Activated CD8-positive, alpha-beta memory T cell treated with anti-CD3 and anti-CD28 coated beads, Interleukin-2, amount 10 ng/mL, durations not matched to agents 7 days and 5 days (primary cell): ENCODE measurements at regions not wholly inside any gene's neighbourhood (a gene's known extent, or its start where the extent isn't known, plus 50 kb on each side); places are given as distances from the start of the nearest gene placed in this dataset.

ENCODE experiments used
- ATAC-seq: fragments of 150-1000 bp; cut with Tn5 transposase; one replicate; pipeline ENCODE4 v1.10.0; 2021; ENCODE audit warnings: moderate library complexity
- CTCF ChIA-PET: fragments of 350-600 bp; sonication (Branson Sonifier 250); formaldehyde crosslinking; loops from one replicate; lab custom pipeline; 2021; ENCODE audit warnings: antibody characterized with exemption; lab: Charles Lee
- DNase-seq: peaks from one replicate; pipeline ENCODE4 v3.0.0-alpha.2; 2020
- H3K27ac Mint-ChIP-seq: one replicate; pipeline ENCODE4 v1.8.0; 2021; ENCODE audit warnings: mild to moderate bottlenecking, mixed read lengths
- H3K27me3 Mint-ChIP-seq: one replicate; pipeline ENCODE4 v1.8.0; 2021; ENCODE audit warnings: mixed read lengths
- H3K36me3 Mint-ChIP-seq: one replicate; pipeline ENCODE4 v1.8.0; 2021; ENCODE audit warnings: mild to moderate bottlenecking, mixed read lengths
- H3K4me1 Mint-ChIP-seq: one replicate; pipeline ENCODE4 v1.8.0; 2021; ENCODE audit warnings: mixed read lengths
- H3K4me3 Mint-ChIP-seq: one replicate; pipeline ENCODE4 v1.8.0; 2021; ENCODE audit warnings: mild to moderate bottlenecking, moderate library complexity, mixed read lengths
- H3K9me3 Mint-ChIP-seq: one replicate; pipeline ENCODE4 v1.8.0; 2022; ENCODE audit warnings: low read depth, mixed read lengths

- peaks cover 4% of the 10 kb centered on the region for H3K27me3 Mint-ChIP-seq
- H3K27ac Mint-ChIP-seq = no peak overlapping the region
- no peaks in the 10 kb centered on the region for H3K4me1 Mint-ChIP-seq
- ATAC-seq (no peak), DNase-seq (no peak)
- H3K4me3 Mint-ChIP-seq = no peak overlapping the region
- no peaks in the 10 kb centered on the region for H3K9me3 Mint-ChIP-seq
- no peaks in the 10 kb centered on the region for H3K36me3 Mint-ChIP-seq
- CTCF ChIA-PET = no interaction called here
These were observed 82.2 kb upstream of the HDAC4 start for GRCh38 chr2:239482778-239483712.

- Mint-ChIP-seq H3K36me3 (no peaks in the 10 kb centered on the region), H3K27me3 (peaks cover 4% of the 10 kb centered on the region), H3K4me3 (no peak overlapping the region), H3K9me3 (no peaks in the 10 kb centered on the region), H3K27ac (no peak overlapping the region), H3K4me1 (no peaks in the 10 kb centered on the region)
- ATAC-seq = no peak
- CTCF ChIA-PET = no interaction called here
- no peak for DNase-seq
These were observed 78.7 kb upstream of the HDAC4 start for GRCh38 chr2:239479471-239479870.

GRCh38 chr2:239477591-239477990, 76.8 kb upstream of the HDAC4 start:
- Mint-ChIP-seq H3K27ac (no peak overlapping the region), H3K9me3 (no peaks in the 10 kb centered on the region), H3K4me1 (no peaks in the 10 kb centered on the region), H3K4me3 (no peak overlapping the region), H3K27me3 (peaks cover 2% of the 10 kb centered on the region), H3K36me3 (no peaks in the 10 kb centered on the region)
- no peak for ATAC-seq
- DNase-seq = no peak
- CTCF ChIA-PET = no interaction called here

- CTCF ChIA-PET = no interaction called here
- Mint-ChIP-seq H3K9me3 (no peaks in the 10 kb centered on the region), H3K36me3 (no peaks in the 10 kb centered on the region), H3K27me3 (no peaks in the 10 kb centered on the region), H3K4me1 (no peaks in the 10 kb centered on the region), H3K4me3 (no peak overlapping the region), H3K27ac (no peak overlapping the region)
- DNase-seq (no peak), ATAC-seq (no peak)
These were observed 76.2 kb upstream of the HDAC4 start for GRCh38 chr2:239476757-239477585.

GRCh38 chr2:239476029-239476756, 75.4 kb upstream of the HDAC4 start:
- no peaks in the 10 kb centered on the region for H3K27me3 Mint-ChIP-seq
- CTCF ChIA-PET = no interaction called here
- no peaks in the 10 kb centered on the region for H3K4me1 Mint-ChIP-seq
- DNase-seq (no peak), ATAC-seq (no peak)
- no peaks in the 10 kb centered on the region for H3K36me3 Mint-ChIP-seq
- no peak overlapping the region for H3K27ac Mint-ChIP-seq
- H3K4me3 Mint-ChIP-seq = no peak overlapping the region
- no peaks in the 10 kb centered on the region for H3K9me3 Mint-ChIP-seq

- ATAC-seq = no peak
- H3K27ac Mint-ChIP-seq = no peak overlapping the region
- no peaks in the 10 kb centered on the region for H3K36me3 Mint-ChIP-seq
- no peaks in the 10 kb centered on the region for H3K4me1 Mint-ChIP-seq
- H3K4me3 Mint-ChIP-seq = no peak overlapping the region
- no peaks in the 10 kb centered on the region for H3K27me3 Mint-ChIP-seq
- CTCF ChIA-PET = no interaction called here
- H3K9me3 Mint-ChIP-seq = no peaks in the 10 kb centered on the region
- no peak for DNase-seq
These were observed 74.6 kb upstream of the HDAC4 start for GRCh38 chr2:239475161-239476028.

- Mint-ChIP-seq H3K9me3 (no peaks in the 10 kb centered on the region), H3K4me1 (no peaks in the 10 kb centered on the region)
These were observed 72.5 kb upstream of the HDAC4 start for GRCh38 chr2:239473211-239473805.

GRCh38 chr2:239472235-239472775, 71.5 kb upstream of the HDAC4 start:
- H3K27ac Mint-ChIP-seq = no peak overlapping the region
- H3K36me3 Mint-ChIP-seq = no peaks in the 10 kb centered on the region
- H3K4me3 Mint-ChIP-seq = no peak overlapping the region
- DNase-seq (no peak), ATAC-seq (no peak)
- H3K27me3 Mint-ChIP-seq = no peaks in the 10 kb centered on the region
- no peaks in the 10 kb centered on the region for H3K9me3 Mint-ChIP-seq
- CTCF ChIA-PET = no interaction called here
- H3K4me1 Mint-ChIP-seq = no peaks in the 10 kb centered on the region

More at GRCh38 chr2:239473211-239473805, 72.5 kb upstream of the HDAC4 start:
- H3K27ac Mint-ChIP-seq = no peak overlapping the region
- DNase-seq (no peak), ATAC-seq (no peak)
- CTCF ChIA-PET = interaction anchor here (1.3 kb wide), 1 partner anchor 9 kb away, joined by 3 read pairs; no protein-coding TSS in a partner anchor
- no peak overlapping the region for H3K4me3 Mint-ChIP-seq
- no peaks in the 10 kb centered on the region for H3K27me3 Mint-ChIP-seq
- H3K36me3 Mint-ChIP-seq = no peaks in the 10 kb centered on the region

- Mint-ChIP-seq H3K27ac (no peak overlapping the region), H3K4me3 (no peak overlapping the region), H3K36me3 (no peaks in the 10 kb centered on the region), H3K27me3 (no peaks in the 10 kb centered on the region), H3K9me3 (no peaks in the 10 kb centered on the region), H3K4me1 (no peaks in the 10 kb centered on the region)
- CTCF ChIA-PET = no interaction called here
- no peak for DNase-seq
- ATAC-seq = no peak
These were observed 70.4 kb upstream of the HDAC4 start for GRCh38 chr2:239471011-239471792.

- no peaks in the 10 kb centered on the region for H3K27me3 Mint-ChIP-seq
- CTCF ChIA-PET = no interaction called here
- ATAC-seq = no peak
- no peaks in the 10 kb centered on the region for H3K9me3 Mint-ChIP-seq
- H3K4me1 Mint-ChIP-seq = no peaks in the 10 kb centered on the region
- H3K27ac Mint-ChIP-seq = no peak overlapping the region
- H3K4me3 Mint-ChIP-seq = no peak overlapping the region
- no peaks in the 10 kb centered on the region for H3K36me3 Mint-ChIP-seq
- DNase-seq = no peak
These were observed 69.5 kb upstream of the HDAC4 start for GRCh38 chr2:239470151-239470900.
